Limb (tissue), 2 donors: ENCODE measurements at regions not wholly inside any gene's neighbourhood (a gene's known extent, or its start where the extent isn't known, plus 50 kb on each side); places are given as distances from the start of the nearest gene placed in this dataset.

Source experiments
- DNase-seq, 2 donors: peaks; one replicate each; pipeline ENCODE4 v3.0.0-alpha.2; 2016; ENCODE audit errors: extremely low spot score in 2 of 2

- no peak for DNase-seq
These were observed 1981.1 kb upstream of the PCDH20 start for GRCh38 chr13:63396746-63397145.

GRCh38 chr13:63393112-63393511 is 1977.5 kb upstream of the PCDH20 start:
- DNase-seq: no peak

- no peak for DNase-seq
These were observed 1974.1 kb upstream of the PCDH20 start for GRCh38 chr13:63389756-63390155.

GRCh38 chr13:63381078-63381859 is 1965.6 kb upstream of the PCDH20 start:
- DNase-seq: no peak

GRCh38 chr13:63377986-63378385 is 1962.3 kb upstream of the PCDH20 start:
- DNase-seq: no peak

GRCh38 chr13:63370101-63370500 is 1954.5 kb upstream of the PCDH20 start:
- DNase-seq: no peak

- DNase-seq: no peak
These were observed 1952.0 kb upstream of the PCDH20 start for GRCh38 chr13:63367522-63368198.

GRCh38 chr13:63364159-63364558 is 1948.5 kb upstream of the PCDH20 start:
- DNase-seq: no peak

- no peak for DNase-seq
These were observed 1935.9 kb upstream of the PCDH20 start for GRCh38 chr13:63351533-63351932.

- no peak for DNase-seq
These were observed 1935.4 kb upstream of the PCDH20 start for GRCh38 chr13:63351081-63351480.

GRCh38 chr13:63345835-63346234 is 1930.2 kb upstream of the PCDH20 start:
- DNase-seq: no peak

- no peak for DNase-seq
These were observed 1929.1 kb upstream of the PCDH20 start for GRCh38 chr13:63344711-63345110.

GRCh38 chr13:63337921-63338320 is 1922.3 kb upstream of the PCDH20 start:
- DNase-seq: no peak

- no peak for DNase-seq
These were observed 1921.4 kb upstream of the PCDH20 start for GRCh38 chr13:63337041-63337440.

GRCh38 chr13:63336549-63336948 is 1920.9 kb upstream of the PCDH20 start:
- DNase-seq: no peak

- no peak for DNase-seq
These were observed 1911.9 kb upstream of the PCDH20 start for GRCh38 chr13:63327584-63327983.

GRCh38 chr13:63323441-63323840 is 1907.8 kb upstream of the PCDH20 start:
- DNase-seq: no peak

- DNase-seq: no peak
These were observed 1895.9 kb upstream of the PCDH20 start for GRCh38 chr13:63311587-63311986.

- DNase-seq: no peak
These were observed 1893.0 kb upstream of the PCDH20 start for GRCh38 chr13:63308549-63309165.

GRCh38 chr13:63307228-63307627 is 1891.6 kb upstream of the PCDH20 start:
- DNase-seq: no peak

GRCh38 chr13:63305641-63306133 is 1890.0 kb upstream of the PCDH20 start:
- DNase-seq: no peak

- no peak for DNase-seq
These were observed 1888.8 kb upstream of the PCDH20 start for GRCh38 chr13:63304497-63304896.
